ENCODE measurements at regions not wholly inside any gene's neighbourhood (a gene's known extent, or its start where the extent isn't known, plus 50 kb on each side); places are given as distances from the start of the nearest gene placed in this dataset.

DNA sequence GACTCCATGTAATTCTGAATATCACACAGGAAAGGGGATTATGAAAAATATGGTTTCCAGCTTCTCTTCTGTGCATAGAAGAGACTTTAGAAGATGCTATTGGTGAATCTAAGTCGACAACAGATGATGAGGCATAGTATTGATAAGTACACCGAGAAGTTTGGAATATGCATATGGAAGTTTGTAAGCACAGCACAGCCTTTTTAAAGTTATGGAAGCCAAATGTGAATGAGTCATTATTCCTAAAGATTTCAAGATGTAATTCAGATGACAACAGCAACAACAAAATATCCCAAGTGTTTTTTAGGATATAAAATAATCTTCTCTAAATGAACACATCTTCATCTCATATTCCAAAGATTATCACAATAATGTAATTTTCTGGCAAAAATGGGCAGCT, 1723.3 kb downstream of the EFNA5 start:
- peaks cover 5 to 10% of the 10 kb centered on the region in 2 donors for H3K9me3 Mint-ChIP-seq
- no peak overlapping the region for H3K4me3 Mint-ChIP-seq
- Histone ChIP-seq H3K9me3 (ENCODE audit: control insufficient read depth, insufficient read depth, low read length) (no peaks in the 10 kb centered on the region), H3K27ac (ENCODE audit: low read length) (no peak overlapping the region), H3K27me3 (ENCODE audit: control insufficient read depth, insufficient read depth, low read length) (no peaks in the 10 kb centered on the region), H3K36me3 (ENCODE audit: control insufficient read depth, insufficient read depth, low read length) (no peaks in the 10 kb centered on the region), H3K4me3 (ENCODE audit: low read length) (no peak overlapping the region), H3K4me1 (ENCODE audit: control insufficient read depth, insufficient read depth, low read length) (no peaks in the 10 kb centered on the region)
- WGBS (ENCODE audit: insufficient coverage), result 74% methylated on average over 2 of the region's 2 CpGs
- no peaks in the 10 kb centered on the region for H3K36me3 Mint-ChIP-seq
- TF ChIP-seq, protein P1, sequence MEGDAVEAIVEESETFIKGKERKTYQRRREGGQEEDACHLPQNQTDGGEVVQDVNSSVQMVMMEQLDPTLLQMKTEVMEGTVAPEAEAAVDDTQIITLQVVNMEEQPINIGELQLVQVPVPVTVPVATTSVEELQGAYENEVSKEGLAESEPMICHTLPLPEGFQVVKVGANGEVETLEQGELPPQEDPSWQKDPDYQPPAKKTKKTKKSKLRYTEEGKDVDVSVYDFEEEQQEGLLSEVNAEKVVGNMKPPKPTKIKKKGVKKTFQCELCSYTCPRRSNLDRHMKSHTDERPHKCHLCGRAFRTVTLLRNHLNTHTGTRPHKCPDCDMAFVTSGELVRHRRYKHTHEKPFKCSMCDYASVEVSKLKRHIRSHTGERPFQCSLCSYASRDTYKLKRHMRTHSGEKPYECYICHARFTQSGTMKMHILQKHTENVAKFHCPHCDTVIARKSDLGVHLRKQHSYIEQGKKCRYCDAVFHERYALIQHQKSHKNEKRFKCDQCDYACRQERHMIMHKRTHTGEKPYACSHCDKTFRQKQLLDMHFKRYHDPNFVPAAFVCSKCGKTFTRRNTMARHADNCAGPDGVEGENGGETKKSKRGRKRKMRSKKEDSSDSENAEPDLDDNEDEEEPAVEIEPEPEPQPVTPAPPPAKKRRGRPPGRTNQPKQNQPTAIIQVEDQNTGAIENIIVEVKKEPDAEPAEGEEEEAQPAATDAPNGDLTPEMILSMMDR (IDR thresholded peaks at IDR 0.05), result no peak
- intact Hi-C loops (cut with micrococcal nuclease), result no loop called here
- no peak overlapping the region for H3K27ac Mint-ChIP-seq
- H3K27me3 Mint-ChIP-seq (ENCODE audit: low read depth in 2 of 2), result no peaks in the 10 kb centered on the region
- no peak for ATAC-seq
- no peaks in the 10 kb centered on the region for H3K4me1 Mint-ChIP-seq
- DNase-seq, result no peak

GRCh38 chr5:105945203-105945972, 1725.3 kb downstream of the EFNA5 start:
- Mint-ChIP-seq H3K27ac (no peak overlapping the region), H3K4me1 (no peaks in the 10 kb centered on the region), H3K36me3 (no peaks in the 10 kb centered on the region), H3K9me3 (peaks cover 5 to 10% of the 10 kb centered on the region in 2 donors), H3K4me3 (no peak overlapping the region), H3K27me3 (ENCODE audit: low read depth in 2 of 2) (no peaks in the 10 kb centered on the region)
- intact Hi-C loops (cut with micrococcal nuclease), result no loop called here
- no peak overlapping the region for H3K27ac ChIP-seq (ENCODE audit: low read length)
- no peaks in the 10 kb centered on the region for H3K9me3 ChIP-seq (ENCODE audit: control insufficient read depth, insufficient read depth, low read length)
- WGBS (ENCODE audit: insufficient coverage), result 76% methylated on average over 4 of the region's 4 CpGs
- TF ChIP-seq, protein P1 (IDR thresholded peaks at IDR 0.05), result no peak
- DNase-seq, result no peak
- H3K27me3 ChIP-seq (ENCODE audit: control insufficient read depth, insufficient read depth, low read length), result no peaks in the 10 kb centered on the region
- no peak overlapping the region for H3K4me3 ChIP-seq (ENCODE audit: low read length)
- no peak for ATAC-seq
- H3K36me3 ChIP-seq (ENCODE audit: control insufficient read depth, insufficient read depth, low read length), result no peaks in the 10 kb centered on the region
- H3K4me1 ChIP-seq (ENCODE audit: control insufficient read depth, insufficient read depth, low read length), result no peaks in the 10 kb centered on the region

GRCh38 chr5:105940181-105940580, 1730.6 kb downstream of the EFNA5 start:
- no peak overlapping the region for H3K27ac ChIP-seq (ENCODE audit: low read length)
- no peaks in the 10 kb centered on the region for H3K4me1 ChIP-seq (ENCODE audit: control insufficient read depth, insufficient read depth, low read length)
- H3K9me3 ChIP-seq (ENCODE audit: control insufficient read depth, insufficient read depth, low read length), result no peaks in the 10 kb centered on the region
- no peaks in the 10 kb centered on the region for H3K27me3 ChIP-seq (ENCODE audit: control insufficient read depth, insufficient read depth, low read length)
- intact Hi-C loops (cut with micrococcal nuclease), result no loop called here
- Mint-ChIP-seq H3K27me3 (ENCODE audit: low read depth in 2 of 2) (no peaks in the 10 kb centered on the region), H3K4me3 (no peak overlapping the region), H3K27ac (no peak overlapping the region), H3K36me3 (no peaks in the 10 kb centered on the region), H3K4me1 (no peaks in the 10 kb centered on the region), H3K9me3 (peaks cover 10 to 20% of the 10 kb centered on the region in 2 donors)
- no peaks in the 10 kb centered on the region for H3K36me3 ChIP-seq (ENCODE audit: control insufficient read depth, insufficient read depth, low read length)
- TF ChIP-seq, protein P1 (IDR thresholded peaks at IDR 0.05), result no peak
- DNase-seq, result no peak
- no peak for ATAC-seq
- no peak overlapping the region for H3K4me3 ChIP-seq (ENCODE audit: low read length)

DNA sequence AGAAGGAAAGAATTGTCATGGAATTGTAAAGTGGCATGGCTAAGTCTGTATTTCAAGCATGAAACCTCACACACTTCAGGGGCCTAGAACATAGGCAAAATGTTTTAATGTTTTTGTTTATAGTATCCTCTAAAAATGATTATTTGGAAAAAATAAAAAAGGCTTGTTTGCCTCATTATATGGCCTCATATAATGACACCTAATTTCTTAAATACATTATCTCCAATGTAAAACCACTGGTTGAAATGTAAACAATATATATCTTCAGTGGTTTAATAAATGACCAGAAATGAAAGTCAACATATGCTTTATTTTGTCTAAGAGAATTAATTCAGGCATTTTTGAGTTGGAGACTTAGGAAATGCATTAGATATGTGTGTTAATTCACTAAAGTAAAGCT, 1736.6 kb downstream of the EFNA5 start:
- intact Hi-C loops (cut with micrococcal nuclease), result no loop called here
- Histone ChIP-seq H3K9me3 (ENCODE audit: control insufficient read depth, insufficient read depth, low read length) (peaks cover 3% of the 10 kb centered on the region), H3K27ac (ENCODE audit: low read length) (no peak overlapping the region), H3K4me1 (ENCODE audit: control insufficient read depth, insufficient read depth, low read length) (no peaks in the 10 kb centered on the region), H3K27me3 (ENCODE audit: control insufficient read depth, insufficient read depth, low read length) (no peaks in the 10 kb centered on the region), H3K4me3 (ENCODE audit: low read length) (no peak overlapping the region), H3K36me3 (ENCODE audit: control insufficient read depth, insufficient read depth, low read length) (no peaks in the 10 kb centered on the region)
- H3K4me1 Mint-ChIP-seq, result no peaks in the 10 kb centered on the region
- no peaks in the 10 kb centered on the region for H3K36me3 Mint-ChIP-seq
- ATAC-seq (no peak), DNase-seq (no peak)
- no peak overlapping the region for H3K27ac Mint-ChIP-seq
- no peak overlapping the region for H3K4me3 Mint-ChIP-seq
- TF ChIP-seq, protein P1 (IDR thresholded peaks at IDR 0.05), result no peak
- no peaks in the 10 kb centered on the region for H3K27me3 Mint-ChIP-seq (ENCODE audit: low read depth in 2 of 2)
- H3K9me3 Mint-ChIP-seq, result peaks cover 15 to 21% of the 10 kb centered on the region in 2 donors

Measured in natural killer cell (primary cell).